ENCODE measurements at regions not wholly inside any gene's neighbourhood (a gene's known extent, or its start where the extent isn't known, plus 50 kb on each side); places are given as distances from the start of the nearest gene placed in this dataset.
"Not testable (repeated sequence)": the region's sequence is repeated elsewhere in the genome, so short reads cannot be mapped to it uniquely, and the experiment has no call there.

DNA sequence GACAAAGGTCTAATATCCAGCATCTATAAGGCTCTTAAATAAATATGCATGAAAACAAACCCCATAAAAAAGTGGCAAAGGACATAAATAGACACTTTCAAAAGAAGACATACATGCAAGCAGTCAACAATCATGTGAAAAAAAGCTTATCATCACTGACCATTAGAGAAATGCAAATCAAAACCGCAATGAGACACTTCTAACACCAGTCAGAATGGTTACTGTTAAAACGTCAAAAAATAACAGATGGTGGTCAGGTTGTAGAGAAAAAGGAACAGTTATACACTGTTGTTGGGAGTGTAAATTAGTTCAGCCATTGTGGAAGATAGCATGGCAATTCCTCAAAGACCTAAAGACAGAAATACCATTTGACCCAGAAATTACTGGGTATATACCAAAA lies 440.7 kb upstream of the KCNMB2 start:
- no peaks in the 10 kb centered on the region for H3K36me3 ChIP-seq (ENCODE audit: control insufficient read depth in 2 of 2, insufficient read depth in 2 of 2, low read length in 2 of 2)
- H3K9ac ChIP-seq (ENCODE audit: low read length in 2 of 2): no peak overlapping the region
- no peaks in the 10 kb centered on the region for H3K9me3 ChIP-seq (ENCODE audit: control insufficient read depth in 2 of 2, low read length in 2 of 2)
- H3K27me3 ChIP-seq (ENCODE audit: control insufficient read depth in 1 of 2, insufficient read depth in 2 of 2, low read length in 2 of 2): no peaks in the 10 kb centered on the region
- H3K27ac ChIP-seq (ENCODE audit: low read length): no peak overlapping the region
- H3K4me3 ChIP-seq (ENCODE audit: low read length in 2 of 2): no peak overlapping the region
- H3K4me1 ChIP-seq (ENCODE audit: control insufficient read depth, insufficient read depth, low read length): no peaks in the 10 kb centered on the region

DNA sequence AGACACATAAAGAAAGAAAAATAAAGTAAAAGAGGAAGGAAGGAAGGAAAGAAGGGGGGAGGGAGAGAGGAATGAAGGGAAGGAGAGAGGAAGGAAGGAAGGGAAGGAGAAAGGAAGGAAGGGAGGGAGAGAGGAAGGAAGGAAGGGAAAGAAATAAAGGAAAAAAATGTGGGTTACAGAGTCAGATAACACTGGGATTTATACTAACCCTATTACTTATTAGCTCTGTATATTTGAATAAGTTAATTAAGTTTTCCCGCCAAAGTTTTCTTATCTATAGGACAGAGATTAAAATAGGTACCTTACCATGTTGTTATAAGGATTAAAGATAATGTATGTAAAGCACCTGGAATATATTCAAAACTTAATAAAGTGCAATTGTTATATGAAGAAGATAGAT lies 439.3 kb upstream of the KCNMB2 start:
- Histone ChIP-seq H3K27me3 (ENCODE audit: control insufficient read depth in 1 of 2, insufficient read depth in 2 of 2, low read length in 2 of 2) (no peaks in the 10 kb centered on the region), H3K9ac (ENCODE audit: low read length in 2 of 2) (no peak overlapping the region), H3K9me3 (ENCODE audit: control insufficient read depth in 2 of 2, low read length in 2 of 2) (no peaks in the 10 kb centered on the region), H3K4me3 (ENCODE audit: low read length in 2 of 2) (no peak overlapping the region), H3K27ac (ENCODE audit: low read length) (no peak overlapping the region), H3K36me3 (ENCODE audit: control insufficient read depth in 2 of 2, insufficient read depth in 2 of 2, low read length in 2 of 2) (no peaks in the 10 kb centered on the region), H3K4me1 (ENCODE audit: control insufficient read depth, insufficient read depth, low read length) (no peaks in the 10 kb centered on the region)

DNA sequence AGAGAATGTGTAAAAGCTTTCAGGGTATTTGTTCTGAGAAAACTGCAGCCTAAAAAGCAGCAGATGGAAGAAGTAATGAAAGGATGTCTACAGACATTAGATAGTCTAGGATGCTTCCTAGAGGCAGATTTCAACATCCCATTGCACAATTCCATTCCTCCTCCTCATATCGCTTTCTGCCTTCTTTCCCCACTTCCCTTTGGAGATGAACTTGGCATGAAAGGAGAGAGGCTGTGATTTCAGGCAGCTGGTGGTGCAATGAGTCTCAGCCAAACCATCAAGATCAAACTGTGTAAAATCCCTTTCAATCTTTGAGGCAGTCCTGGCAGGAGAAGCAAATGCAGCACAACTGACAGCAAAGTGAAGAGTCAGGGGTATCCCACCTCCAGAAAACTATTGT lies 438.7 kb upstream of the KCNMB2 start:
- Histone ChIP-seq H3K9me3 (ENCODE audit: control insufficient read depth in 2 of 2, low read length in 2 of 2) (no peaks in the 10 kb centered on the region), H3K4me1 (ENCODE audit: control insufficient read depth, insufficient read depth, low read length) (no peaks in the 10 kb centered on the region), H3K36me3 (ENCODE audit: control insufficient read depth in 2 of 2, insufficient read depth in 2 of 2, low read length in 2 of 2) (no peaks in the 10 kb centered on the region), H3K27me3 (ENCODE audit: control insufficient read depth in 1 of 2, insufficient read depth in 2 of 2, low read length in 2 of 2) (no peaks in the 10 kb centered on the region), H3K4me3 (ENCODE audit: low read length in 2 of 2) (no peak overlapping the region), H3K9ac (ENCODE audit: low read length in 2 of 2) (no peak overlapping the region), H3K27ac (ENCODE audit: low read length) (no peak overlapping the region)

DNA sequence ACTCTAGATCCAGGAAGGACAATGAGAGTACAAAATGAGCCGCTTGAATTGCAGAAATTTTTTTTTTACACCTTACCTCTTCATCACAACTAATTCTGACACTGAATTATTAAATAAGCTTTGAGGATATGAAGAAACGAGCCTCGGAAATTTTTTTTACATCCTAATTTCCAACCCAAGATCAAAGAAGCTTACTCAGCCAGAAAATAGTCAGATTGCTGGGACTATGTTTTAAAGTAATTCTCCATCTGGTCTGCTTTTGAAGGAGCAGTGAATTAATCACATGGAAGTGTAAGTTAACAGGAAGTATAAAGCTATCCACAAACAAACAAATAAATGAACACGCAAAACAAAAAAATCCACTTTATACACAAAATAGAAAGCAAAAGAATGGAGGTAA lies 437.0 kb upstream of the KCNMB2 start:
- Histone ChIP-seq H3K4me3 (ENCODE audit: low read length in 2 of 2) (no peak overlapping the region), H3K27ac (ENCODE audit: low read length) (no peak overlapping the region), H3K36me3 (ENCODE audit: control insufficient read depth in 2 of 2, insufficient read depth in 2 of 2, low read length in 2 of 2) (no peaks in the 10 kb centered on the region), H3K9ac (ENCODE audit: low read length in 2 of 2) (no peak overlapping the region), H3K9me3 (ENCODE audit: control insufficient read depth in 2 of 2, low read length in 2 of 2) (no peaks in the 10 kb centered on the region), H3K4me1 (ENCODE audit: control insufficient read depth, insufficient read depth, low read length) (peaks cover 4% of the 10 kb centered on the region), H3K27me3 (ENCODE audit: control insufficient read depth in 1 of 2, insufficient read depth in 2 of 2, low read length in 2 of 2) (no peaks in the 10 kb centered on the region)

DNA sequence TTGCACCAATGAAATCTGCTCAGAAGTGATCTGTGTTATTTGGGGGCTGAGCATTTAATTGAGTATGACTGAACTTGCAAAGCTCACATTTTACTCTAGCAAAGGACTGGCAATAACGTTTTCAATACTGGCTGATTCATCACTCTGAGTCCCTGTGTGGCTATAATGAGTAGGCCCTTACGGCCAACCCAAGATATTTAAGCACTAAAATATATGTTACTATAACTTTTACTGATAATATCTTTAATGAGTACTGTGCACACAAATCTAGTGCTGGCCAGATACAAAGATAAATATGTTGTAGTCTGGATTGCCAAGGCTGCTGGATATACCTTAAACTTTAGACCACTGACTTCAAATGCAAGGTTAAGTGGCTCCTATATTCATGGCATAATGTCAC lies 436.4 kb upstream of the KCNMB2 start:
- no peaks in the 10 kb centered on the region for H3K36me3 ChIP-seq (ENCODE audit: control insufficient read depth in 2 of 2, insufficient read depth in 2 of 2, low read length in 2 of 2)
- H3K27ac ChIP-seq (ENCODE audit: low read length): no peak overlapping the region
- H3K27me3 ChIP-seq (ENCODE audit: control insufficient read depth in 1 of 2, insufficient read depth in 2 of 2, low read length in 2 of 2): no peaks in the 10 kb centered on the region
- H3K4me1 ChIP-seq (ENCODE audit: control insufficient read depth, insufficient read depth, low read length): peaks cover 4% of the 10 kb centered on the region
- H3K9ac ChIP-seq (ENCODE audit: low read length in 2 of 2): no peak overlapping the region
- no peak overlapping the region for H3K4me3 ChIP-seq (ENCODE audit: low read length in 2 of 2)
- no peaks in the 10 kb centered on the region for H3K9me3 ChIP-seq (ENCODE audit: control insufficient read depth in 2 of 2, low read length in 2 of 2)

DNA sequence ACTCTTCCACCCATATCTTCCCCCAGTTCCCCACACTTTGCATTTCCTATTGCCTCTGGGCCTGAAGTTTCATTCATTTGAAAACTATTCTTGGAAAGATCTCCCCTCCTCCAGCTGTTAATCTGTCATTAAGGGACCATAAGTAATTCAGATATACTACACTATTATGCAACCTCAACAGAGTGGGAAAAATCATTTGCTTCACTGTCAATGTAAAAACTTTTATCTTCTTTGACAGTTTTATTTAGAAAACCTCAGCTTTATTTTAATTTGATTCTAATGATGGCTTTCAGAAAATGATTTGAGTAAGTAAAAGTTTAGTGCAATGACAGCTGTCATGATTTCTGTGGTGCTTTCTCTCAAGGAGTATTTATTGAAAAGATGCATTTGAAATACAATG lies 435.3 kb upstream of the KCNMB2 start:
- H3K4me1 ChIP-seq (ENCODE audit: control insufficient read depth, insufficient read depth, low read length): peaks cover 4% of the 10 kb centered on the region
- no peaks in the 10 kb centered on the region for H3K27me3 ChIP-seq (ENCODE audit: control insufficient read depth in 1 of 2, insufficient read depth in 2 of 2, low read length in 2 of 2)
- H3K9ac ChIP-seq (ENCODE audit: low read length in 2 of 2): no peak overlapping the region
- no peak overlapping the region for H3K27ac ChIP-seq (ENCODE audit: low read length)
- no peaks in the 10 kb centered on the region for H3K9me3 ChIP-seq (ENCODE audit: control insufficient read depth in 2 of 2, low read length in 2 of 2)
- no peaks in the 10 kb centered on the region for H3K36me3 ChIP-seq (ENCODE audit: control insufficient read depth in 2 of 2, insufficient read depth in 2 of 2, low read length in 2 of 2)
- H3K4me3 ChIP-seq (ENCODE audit: low read length in 2 of 2): no peak overlapping the region

DNA sequence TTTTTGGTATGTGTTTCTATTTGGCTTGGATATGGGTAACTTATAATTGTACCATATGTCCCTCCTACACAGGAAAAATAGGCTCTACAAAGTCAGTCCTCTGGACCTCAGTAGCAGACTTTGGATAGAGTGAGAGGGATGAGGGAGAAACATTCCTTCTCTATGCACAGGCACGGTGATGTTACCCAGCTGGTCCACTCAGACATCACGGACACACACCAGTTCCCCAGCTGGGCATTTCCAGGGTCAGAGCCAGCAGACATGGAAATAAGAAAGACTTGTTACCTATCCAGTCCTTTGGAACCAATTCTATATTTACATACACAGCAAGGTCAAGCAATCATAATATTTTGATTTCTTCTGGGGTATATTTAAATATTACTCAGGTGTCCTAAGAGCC lies 433.1 kb upstream of the KCNMB2 start:
- Histone ChIP-seq H3K4me3 (ENCODE audit: low read length in 2 of 2) (no peak overlapping the region), H3K9me3 (ENCODE audit: control insufficient read depth in 2 of 2, low read length in 2 of 2) (no peaks in the 10 kb centered on the region), H3K4me1 (ENCODE audit: control insufficient read depth, insufficient read depth, low read length) (peaks cover 4% of the 10 kb centered on the region), H3K27me3 (ENCODE audit: control insufficient read depth in 1 of 2, insufficient read depth in 2 of 2, low read length in 2 of 2) (no peaks in the 10 kb centered on the region), H3K27ac (ENCODE audit: low read length) (no peak overlapping the region), H3K36me3 (ENCODE audit: control insufficient read depth in 2 of 2, insufficient read depth in 2 of 2, low read length in 2 of 2) (no peaks in the 10 kb centered on the region), H3K9ac (ENCODE audit: low read length in 2 of 2) (no peak overlapping the region)

DNA sequence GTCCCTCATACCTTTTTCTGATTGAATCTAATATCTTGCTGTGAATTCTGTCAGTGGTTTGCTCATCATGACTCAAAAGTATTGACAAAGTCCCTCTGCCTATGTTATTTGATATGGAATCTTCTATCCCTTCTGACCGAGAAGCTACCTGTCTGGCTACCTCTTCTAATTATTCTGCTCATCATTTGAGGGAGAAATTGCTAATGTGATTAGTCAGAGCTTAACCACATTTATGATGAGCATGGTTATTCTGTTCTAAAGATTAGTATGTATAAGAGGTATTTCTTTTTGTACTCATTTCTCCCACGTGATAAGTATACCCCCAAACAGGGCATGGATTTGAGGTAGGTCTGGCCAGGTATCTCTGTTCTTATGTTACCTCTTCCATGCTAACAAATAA lies 428.4 kb upstream of the KCNMB2 start:
- Histone ChIP-seq H3K4me3 (ENCODE audit: low read length in 2 of 2) (no peak overlapping the region), H3K36me3 (ENCODE audit: control insufficient read depth in 2 of 2, insufficient read depth in 2 of 2, low read length in 2 of 2) (no peaks in the 10 kb centered on the region), H3K27me3 (ENCODE audit: control insufficient read depth in 1 of 2, insufficient read depth in 2 of 2, low read length in 2 of 2) (no peaks in the 10 kb centered on the region)

DNA sequence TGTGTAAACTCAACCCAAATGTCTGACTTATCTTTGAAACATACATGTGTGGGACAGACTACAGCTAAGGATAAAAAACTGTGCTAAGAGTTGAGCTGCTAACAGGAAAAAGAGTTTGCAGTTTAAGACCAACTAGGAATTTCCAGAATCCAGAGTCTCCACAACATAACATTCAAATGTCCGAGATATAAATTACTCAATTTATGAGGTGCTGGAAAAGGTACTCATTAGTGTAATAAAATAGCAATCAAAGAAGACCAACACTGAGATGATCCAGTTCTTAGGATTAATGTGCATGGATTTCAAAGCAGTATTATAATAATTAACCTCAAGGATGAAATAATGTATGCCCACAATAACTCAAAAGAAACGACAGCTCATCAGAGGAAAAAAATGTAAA lies 426.5 kb upstream of the KCNMB2 start:
- Histone ChIP-seq H3K36me3 (ENCODE audit: control insufficient read depth in 2 of 2, insufficient read depth in 2 of 2, low read length in 2 of 2) (no peaks in the 10 kb centered on the region), H3K4me1 (ENCODE audit: control insufficient read depth, insufficient read depth, low read length) (no peaks in the 10 kb centered on the region), H3K27me3 (ENCODE audit: control insufficient read depth in 1 of 2, insufficient read depth in 2 of 2, low read length in 2 of 2) (no peaks in the 10 kb centered on the region), H3K9ac (ENCODE audit: low read length in 2 of 2) (no peak overlapping the region), H3K9me3 (ENCODE audit: control insufficient read depth in 2 of 2, low read length in 2 of 2) (no peaks in the 10 kb centered on the region), H3K27ac (ENCODE audit: low read length) (no peak overlapping the region), H3K4me3 (ENCODE audit: low read length in 2 of 2) (no peak overlapping the region)

More for the DNA sequence above, 428.4 kb upstream of the KCNMB2 start:
- H3K9ac ChIP-seq (ENCODE audit: low read length in 2 of 2): no peak overlapping the region
- peaks cover 4% of the 10 kb centered on the region for H3K4me1 ChIP-seq (ENCODE audit: control insufficient read depth, insufficient read depth, low read length)
- H3K9me3 ChIP-seq (ENCODE audit: control insufficient read depth in 2 of 2, low read length in 2 of 2): no peaks in the 10 kb centered on the region
- H3K27ac ChIP-seq (ENCODE audit: low read length): no peak overlapping the region

DNA sequence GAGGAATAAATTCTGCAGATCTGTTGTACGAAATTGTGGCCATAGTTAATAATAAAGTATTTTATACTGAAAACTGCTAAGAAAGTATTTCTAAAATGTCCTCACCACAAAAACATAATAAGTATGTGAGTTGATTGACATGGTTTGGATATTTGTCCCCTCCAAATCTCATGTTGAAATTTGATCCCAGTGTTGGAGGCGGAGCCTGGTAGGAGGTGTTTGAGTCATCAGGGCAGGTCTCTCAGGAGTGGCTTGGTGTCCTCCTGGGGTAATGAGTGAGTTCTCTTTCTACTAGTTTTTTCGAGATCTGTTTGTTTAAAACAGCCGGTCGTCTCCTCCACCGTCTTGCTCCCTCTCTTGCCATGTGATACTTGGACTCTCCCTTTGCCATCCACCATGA lies 424.1 kb upstream of the KCNMB2 start:
- Histone ChIP-seq H3K4me1 (ENCODE audit: control insufficient read depth, insufficient read depth, low read length) (no peaks in the 10 kb centered on the region), H3K9ac (ENCODE audit: low read length in 2 of 2) (no peak overlapping the region), H3K36me3 (ENCODE audit: control insufficient read depth in 2 of 2, insufficient read depth in 2 of 2, low read length in 2 of 2) (no peaks in the 10 kb centered on the region), H3K27me3 (ENCODE audit: control insufficient read depth in 1 of 2, insufficient read depth in 2 of 2, low read length in 2 of 2) (no peaks in the 10 kb centered on the region), H3K9me3 (ENCODE audit: control insufficient read depth in 2 of 2, low read length in 2 of 2) (no peaks in the 10 kb centered on the region), H3K27ac (ENCODE audit: low read length) (no peak overlapping the region), H3K4me3 (ENCODE audit: low read length in 2 of 2) (no peak overlapping the region)

DNA sequence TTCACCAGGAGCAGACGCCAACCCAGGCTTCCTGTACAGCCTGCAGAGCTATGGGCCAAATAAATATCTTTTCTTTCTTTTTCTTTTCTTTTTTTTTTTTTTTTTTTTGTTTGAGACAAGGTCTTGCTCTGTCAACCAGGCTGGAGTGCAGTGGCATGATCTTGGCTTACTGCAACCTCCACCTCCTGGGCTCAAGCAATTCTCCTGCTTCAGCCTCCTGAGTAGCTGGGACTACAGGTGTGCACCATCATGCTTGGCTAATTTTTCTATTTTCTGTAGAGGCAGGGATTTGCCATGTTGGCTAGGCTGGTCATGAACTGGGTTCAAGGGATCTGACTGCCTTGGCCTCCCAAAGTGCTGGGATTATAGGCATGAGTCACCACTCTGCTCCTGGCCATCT lies 423.7 kb upstream of the KCNMB2 start:
- not testable (repeated sequence) for H3K27ac ChIP-seq (ENCODE audit: low read length); H3K4me3 ChIP-seq (ENCODE audit: low read length in 2 of 2); H3K36me3 ChIP-seq (ENCODE audit: control insufficient read depth in 2 of 2, insufficient read depth in 2 of 2, low read length in 2 of 2); H3K27me3 ChIP-seq (ENCODE audit: control insufficient read depth in 1 of 2, insufficient read depth in 2 of 2, low read length in 2 of 2); H3K4me1 ChIP-seq (ENCODE audit: control insufficient read depth, insufficient read depth, low read length); H3K9ac ChIP-seq (ENCODE audit: low read length in 2 of 2); H3K9me3 ChIP-seq (ENCODE audit: control insufficient read depth in 2 of 2, low read length in 2 of 2)

DNA sequence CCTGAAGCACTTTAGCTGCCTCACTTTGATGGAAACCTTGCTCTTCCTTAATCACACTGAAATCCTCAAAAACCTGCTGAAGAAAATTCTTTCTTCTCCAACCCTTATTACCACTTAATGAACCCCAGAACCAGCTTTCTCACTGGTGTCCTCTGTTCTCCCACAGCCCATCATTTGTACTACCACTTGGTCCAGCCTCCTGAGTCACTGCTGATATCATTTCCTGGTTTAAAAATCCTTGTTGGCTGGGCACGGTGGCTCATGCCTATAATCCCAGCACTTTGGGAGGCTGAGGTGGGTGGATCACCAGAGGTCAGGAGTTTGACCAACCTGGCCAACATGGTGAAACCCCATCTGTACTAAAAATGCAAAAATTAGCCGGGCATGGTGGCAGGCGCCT lies 418.6 kb upstream of the KCNMB2 start:
- Histone ChIP-seq H3K4me1 (ENCODE audit: control insufficient read depth, insufficient read depth, low read length) (no peaks in the 10 kb centered on the region), H3K9ac (ENCODE audit: low read length in 2 of 2) (no peak overlapping the region), H3K27ac (ENCODE audit: low read length) (no peak overlapping the region), H3K36me3 (ENCODE audit: control insufficient read depth in 2 of 2, insufficient read depth in 2 of 2, low read length in 2 of 2) (no peaks in the 10 kb centered on the region), H3K4me3 (ENCODE audit: low read length in 2 of 2) (no peak overlapping the region), H3K27me3 (ENCODE audit: control insufficient read depth in 1 of 2, insufficient read depth in 2 of 2, low read length in 2 of 2) (no peaks in the 10 kb centered on the region), H3K9me3 (ENCODE audit: control insufficient read depth in 2 of 2, low read length in 2 of 2) (no peaks in the 10 kb centered on the region)

Data from stomach smooth muscle (tissue), 2 donors.